GM12891 (cell line): ENCODE measurements at regions not wholly inside any gene's neighbourhood (a gene's known extent, or its start where the extent isn't known, plus 50 kb on each side); places are given as distances from the start of the nearest gene placed in this dataset.

Experiments
- POLR2A ChIP-seq: IDR thresholded peaks from 2 replicates; pipeline ENCODE4 v1.6.1; 2011; ENCODE audit warnings: low read depth, low read length, control low read depth
- POU2F2 ChIP-seq: IDR thresholded peaks from 2 replicates; pipeline ENCODE4 v1.6.1; 2011; ENCODE audit warnings: low read depth, mild to moderate bottlenecking, control low read depth, low read length, moderate library complexity
- SPI1 ChIP-seq: IDR thresholded peaks from 2 replicates; pipeline ENCODE4 v1.6.1; 2011; ENCODE audit warnings: low read depth, low read length, control low read depth
- TAF1 ChIP-seq: IDR thresholded peaks from 2 replicates; pipeline ENCODE4 v1.6.1; 2011; ENCODE audit warnings: low read depth, low read length, control low read depth

- no peak for TF ChIP-seq POLR2A
- no peak for TF ChIP-seq POU2F2
- TF ChIP-seq TAF1 = no peak
- no peak for TF ChIP-seq SPI1
These were observed 145.3 kb upstream of the ADCY2 start for GRCh38 chr5:7250611-7251010.
